Ovary (tissue), 7 donors: ENCODE measurements at regions not wholly inside any gene's neighbourhood (a gene's known extent, or its start where the extent isn't known, plus 50 kb on each side); places are given as distances from the start of the nearest gene placed in this dataset.

ENCODE experiments used
- DNase-seq, 5 donors: peaks; one replicate each; pipeline ENCODE4 v3.0.0-alpha.2; 2019 to 2020
- H3K27ac ChIP-seq, 2 donors: fragments of 200-600 bp; one replicate each; pipeline versions ENCODE4 v1.5.1 to v1.8.0; 2019 to 2022
- H3K27me3 ChIP-seq: fragments of 200-600 bp; one replicate; pipeline ENCODE4 v1.8.0; 2022
- H3K36me3 ChIP-seq: fragments of 200-600 bp; sonication (generic); one replicate; pipeline ENCODE4 v1.5.1; 2019
- H3K4me1 ChIP-seq: one replicate; pipeline ENCODE4 v1.8.1; 2013; ENCODE audit warnings: mild to moderate bottlenecking, moderate library complexity; ENCODE audit not compliant: insufficient read depth
- H3K4me3 ChIP-seq: fragments of 200-600 bp; sonication (generic); one replicate; pipeline ENCODE4 v1.5.1; 2017
- H3K9me3 ChIP-seq, 2 donors: fragments of 200-600 bp in 1 of 2; sonication (generic) in 1 of 2; one replicate each; pipeline versions ENCODE4 v1.5.1 to v1.8.1; 2013 to 2019; ENCODE audit warnings: mild to moderate bottlenecking in 1 of 2, moderate library complexity in 1 of 2
- CTCF ChIP-seq, 3 donors: fragments of 450-650 bp in 2 of 3; fragments of 200-600 bp in 1 of 3; IDR thresholded peaks; one replicate each; pipeline versions ENCODE4 v1.5.1 to v1.8.0; 2016 to 2022; ENCODE audit warnings: antibody characterized with exemption in 3 of 3, mild to moderate bottlenecking in 1 of 3
- EP300 ChIP-seq: sonication (generic); formaldehyde crosslinking; IDR thresholded peaks from one replicate; pipeline ENCODE4 v1.6.1; 2017; ENCODE audit warnings: antibody characterized with exemption
- POLR2A ChIP-seq: fragments of 450-650 bp; IDR thresholded peaks from one replicate; pipeline ENCODE4 v1.6.1; 2017; ENCODE audit warnings: antibody characterized with exemption, mild to moderate bottlenecking, moderate library complexity
- WGBS, 3 donors: extraction: QIAGEN DNeasy Blood & Tissue Kit in 1 of 3; methylation state at CpG; one replicate each; pipeline versions ENCODE4 v1.1.5 to v1.1.7; 2013 to 2017; 5-methylcytosine and 5-hydroxymethylcytosine counted together
- intact Hi-C, 4 donors: fragments of 100-400 bp; cut with DNase I; formaldehyde crosslinking; loops; one replicate each; pipeline versions ENCODE4 v1.11.0 to v1.15.1; 2022 to 2023
- donor health status: DM: no; HTN: no; CAD: no; lungs with moderate emphysema.
- donor health status: DM: no; HTN: no; CAD: no.
- donor health status: Bipolar disorder and iron deficiency.
- donor health status: DM: no; HTN: no; CAD: no.
- donor health status: DM: yes; HTN: yes; CAD: no.

- Histone ChIP-seq H3K9me3 (no peaks in the 10 kb centered on the region), H3K27ac (no peak overlapping the region), H3K4me3 (no peak overlapping the region), H3K27me3 (no peaks in the 10 kb centered on the region), H3K36me3 (no peaks in the 10 kb centered on the region), H3K4me1 (no peaks in the 10 kb centered on the region)
- DNase-seq, result peak in 1 of 5 donors; percentile 23
- TF ChIP-seq CTCF (IDR thresholded peaks at IDR 0.05) (no peak), POLR2A (no peak)
- intact Hi-C loops, result no loop called here
- 75 to 79% (median 79%) methylated on average over 13 of the region's 13 CpGs for WGBS, 3 donors
These were observed 145.6 kb downstream of the ZNF248 start for GRCh38 chr10:37711617-37712488.

- no peak for DNase-seq
- Histone ChIP-seq H3K9me3 (no peaks in the 10 kb centered on the region), H3K4me3 (no peak overlapping the region), H3K36me3 (no peaks in the 10 kb centered on the region), H3K27me3 (no peaks in the 10 kb centered on the region), H3K4me1 (no peaks in the 10 kb centered on the region), H3K27ac (no peak overlapping the region)
- TF ChIP-seq EP300 (no peak), POLR2A (no peak), CTCF (IDR thresholded peaks at IDR 0.05) (no peak)
- WGBS, 3 donors, result 80 to 87% (median 84%) methylated on average over 7 of the region's 7 CpGs
- intact Hi-C loops, result no loop called here
These were observed 146.4 kb downstream of the ZNF248 start for GRCh38 chr10:37710831-37711616.

GRCh38 chr10:37707829-37708578 is 149.4 kb downstream of the ZNF248 start:
- Histone ChIP-seq H3K4me3 (no peak overlapping the region), H3K27ac (no peak overlapping the region), H3K36me3 (no peaks in the 10 kb centered on the region), H3K4me1 (no peaks in the 10 kb centered on the region), H3K27me3 (no peaks in the 10 kb centered on the region), H3K9me3 (no peaks in the 10 kb centered on the region)
- TF ChIP-seq POLR2A, result no peak
- intact Hi-C loops, result no loop called here
- no peak for DNase-seq
- WGBS, 3 donors, result 52 to 66% (median 52%) methylated on average over 2 of the region's 2 CpGs

GRCh38 chr10:37704566-37704965 is 152.8 kb downstream of the ZNF248 start:
- DNase-seq, result peak in 1 of 5 donors; percentile 17
- Histone ChIP-seq H3K4me3 (no peak overlapping the region), H3K27me3 (no peaks in the 10 kb centered on the region), H3K36me3 (no peaks in the 10 kb centered on the region), H3K9me3 (no peaks in the 10 kb centered on the region), H3K4me1 (no peaks in the 10 kb centered on the region), H3K27ac (no peak overlapping the region)
- intact Hi-C loops, result no loop called here
- TF ChIP-seq EP300 (no peak), CTCF (IDR thresholded peaks at IDR 0.05) (no peak), POLR2A (no peak)
- WGBS, 3 donors, result 71 to 93% (median 72%) methylated on average over 3 to 4 of the region's 4 CpGs
